GM12875 (cell line): ENCODE measurements at regions not wholly inside any gene's neighbourhood (a gene's known extent, or its start where the extent isn't known, plus 50 kb on each side); places are given as distances from the start of the nearest gene placed in this dataset.

Source experiments
- H3K4me3 ChIP-seq: one replicate; pipeline ENCODE4 v1.5.1; 2011; ENCODE audit warnings: low read depth, low read length, control low read depth
- TF ChIP-seq, protein P1 (sequence below): IDR thresholded peaks from 2 replicates; pipeline ENCODE4 v1.5.1; 2011; ENCODE audit warnings: low read depth, mild to moderate bottlenecking, control low read depth, inconsistent platforms, low read length, moderate library complexity, borderline replicate concordance; ENCODE audit not compliant: insufficient read depth

DNA sequence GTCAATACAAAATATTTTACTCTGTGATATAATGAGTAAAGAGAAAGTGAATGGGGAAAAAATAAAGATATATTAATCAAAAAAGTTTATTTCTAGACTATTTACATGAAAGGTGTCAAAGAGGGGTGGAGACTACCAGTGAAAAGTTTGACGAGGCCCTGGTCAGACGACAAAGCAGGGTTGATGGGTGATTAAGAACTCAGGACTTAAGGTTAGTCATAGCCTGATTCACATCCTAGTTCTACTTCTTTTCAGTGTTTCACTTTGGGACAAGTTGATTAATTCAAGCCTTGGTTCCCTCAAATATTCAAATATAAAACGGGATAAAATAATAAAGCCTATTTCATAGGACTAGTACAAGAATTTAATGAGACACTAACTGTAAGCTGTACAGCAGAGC lies 178.2 kb upstream of the HS3ST5 start:
- H3K4me3 ChIP-seq: no peak overlapping the region
- TF ChIP-seq, protein P1, sequence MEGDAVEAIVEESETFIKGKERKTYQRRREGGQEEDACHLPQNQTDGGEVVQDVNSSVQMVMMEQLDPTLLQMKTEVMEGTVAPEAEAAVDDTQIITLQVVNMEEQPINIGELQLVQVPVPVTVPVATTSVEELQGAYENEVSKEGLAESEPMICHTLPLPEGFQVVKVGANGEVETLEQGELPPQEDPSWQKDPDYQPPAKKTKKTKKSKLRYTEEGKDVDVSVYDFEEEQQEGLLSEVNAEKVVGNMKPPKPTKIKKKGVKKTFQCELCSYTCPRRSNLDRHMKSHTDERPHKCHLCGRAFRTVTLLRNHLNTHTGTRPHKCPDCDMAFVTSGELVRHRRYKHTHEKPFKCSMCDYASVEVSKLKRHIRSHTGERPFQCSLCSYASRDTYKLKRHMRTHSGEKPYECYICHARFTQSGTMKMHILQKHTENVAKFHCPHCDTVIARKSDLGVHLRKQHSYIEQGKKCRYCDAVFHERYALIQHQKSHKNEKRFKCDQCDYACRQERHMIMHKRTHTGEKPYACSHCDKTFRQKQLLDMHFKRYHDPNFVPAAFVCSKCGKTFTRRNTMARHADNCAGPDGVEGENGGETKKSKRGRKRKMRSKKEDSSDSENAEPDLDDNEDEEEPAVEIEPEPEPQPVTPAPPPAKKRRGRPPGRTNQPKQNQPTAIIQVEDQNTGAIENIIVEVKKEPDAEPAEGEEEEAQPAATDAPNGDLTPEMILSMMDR: no peak

DNA sequence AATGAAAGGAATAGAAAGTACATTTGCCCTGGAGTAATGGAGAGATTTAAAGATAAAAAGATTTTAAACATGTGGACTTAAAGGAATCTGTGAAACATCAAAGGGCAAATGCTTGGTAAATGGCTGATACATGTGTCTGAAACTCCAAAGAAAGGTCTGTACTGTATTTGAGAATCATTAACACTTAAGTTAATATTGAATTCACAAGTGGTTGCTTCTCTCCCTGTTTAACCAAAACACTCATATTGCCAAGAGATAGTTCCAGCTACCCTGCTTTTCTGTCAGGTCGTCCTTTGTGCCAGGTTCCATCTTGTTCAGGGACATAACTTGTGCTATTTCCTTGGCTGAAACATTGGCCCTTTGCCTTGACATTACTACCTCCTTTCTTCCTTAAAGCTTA lies 171.3 kb upstream of the HS3ST5 start:
- no peak overlapping the region for H3K4me3 ChIP-seq

DNA sequence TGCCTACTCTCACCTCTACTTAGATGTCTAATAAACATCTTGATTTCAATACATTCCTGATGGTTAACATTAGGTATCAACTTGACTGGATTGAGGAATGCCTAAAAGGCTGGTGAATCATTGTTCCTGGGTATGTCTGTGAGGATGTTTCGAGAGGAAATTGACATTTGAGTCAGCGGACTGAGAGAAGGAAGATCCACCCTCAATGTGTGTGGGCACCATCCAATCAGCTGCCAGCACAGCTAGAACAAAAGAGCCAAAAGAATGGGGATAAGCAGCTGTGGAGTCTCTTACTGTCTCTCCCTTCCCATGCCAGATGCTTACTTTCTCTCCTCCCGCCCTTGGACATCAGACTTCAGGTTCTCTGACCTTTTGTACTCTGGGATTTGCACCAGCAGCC lies 128.6 kb upstream of the HS3ST5 start:
- no peak overlapping the region for H3K4me3 ChIP-seq
- TF ChIP-seq, protein P1: no peak

More for the DNA sequence above, 171.3 kb upstream of the HS3ST5 start:
- TF ChIP-seq, protein P1: no peak

DNA sequence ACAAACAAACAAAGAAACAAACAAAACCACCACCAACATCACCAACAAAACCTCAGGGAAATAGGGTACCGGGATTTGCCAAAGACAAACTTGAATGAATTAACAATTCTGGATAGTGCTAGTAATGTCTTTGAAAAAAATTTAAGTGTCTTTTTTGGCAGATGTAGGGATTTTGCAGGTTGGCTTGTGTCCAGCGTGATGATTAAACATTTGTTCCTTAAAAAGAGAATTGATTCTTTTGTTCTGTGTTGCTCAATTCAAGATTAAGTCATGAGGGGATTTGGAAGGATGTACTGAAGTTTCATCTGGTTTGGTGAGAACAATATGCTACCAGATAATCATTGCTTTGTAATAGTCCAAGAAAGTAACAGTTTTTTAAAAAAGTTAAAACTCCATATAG lies 125.1 kb upstream of the HS3ST5 start:
- H3K4me3 ChIP-seq: no peak overlapping the region
- TF ChIP-seq, protein P1: no peak

DNA sequence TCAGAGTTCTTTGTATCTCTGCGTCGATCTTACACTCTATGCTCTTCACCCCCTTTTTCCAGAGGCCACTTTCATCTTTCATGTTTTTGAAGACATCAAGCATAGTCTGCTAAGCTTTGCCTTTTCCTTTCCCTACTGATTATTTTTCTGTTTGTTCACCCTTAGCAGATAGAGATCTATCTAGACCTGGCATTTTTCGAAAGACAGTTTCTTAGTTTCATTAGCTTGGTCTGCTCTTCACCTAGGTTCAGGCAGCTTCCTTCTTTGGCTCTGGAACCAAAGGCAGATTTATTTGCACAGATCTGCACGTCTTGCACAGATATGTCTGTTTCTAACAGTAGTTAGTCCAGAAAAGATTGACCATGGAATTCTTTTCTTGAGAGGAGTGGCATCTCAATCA lies 122.7 kb upstream of the HS3ST5 start:
- TF ChIP-seq, protein P1: no peak
- no peak overlapping the region for H3K4me3 ChIP-seq

DNA sequence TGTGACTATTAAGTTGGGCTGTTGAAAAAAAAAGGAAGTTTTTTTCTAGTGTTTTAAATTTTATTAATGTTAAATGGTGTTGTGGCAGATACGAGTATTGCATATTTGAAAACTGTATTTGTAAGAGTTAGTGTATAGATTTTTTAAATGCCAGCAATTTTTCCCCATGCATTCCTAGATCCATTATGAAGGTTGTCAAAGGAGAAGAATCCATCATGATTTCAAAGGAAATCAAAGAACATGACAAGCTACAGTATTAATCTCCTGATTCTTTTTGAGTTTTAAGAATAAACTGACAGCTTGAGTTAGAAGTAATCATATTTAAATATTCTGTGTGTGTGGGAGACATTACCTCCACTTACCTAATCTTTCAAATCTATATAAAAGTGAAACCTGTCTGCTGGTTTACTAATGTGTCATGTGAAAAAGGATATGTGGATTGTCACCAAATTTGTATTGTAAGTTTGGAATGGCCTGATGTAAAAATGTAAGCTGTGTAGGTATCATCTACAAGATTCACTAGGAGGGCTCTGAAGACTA lies 111.0 kb upstream of the HS3ST5 start:
- TF ChIP-seq, protein P1: no peak
- no peak overlapping the region for H3K4me3 ChIP-seq

DNA sequence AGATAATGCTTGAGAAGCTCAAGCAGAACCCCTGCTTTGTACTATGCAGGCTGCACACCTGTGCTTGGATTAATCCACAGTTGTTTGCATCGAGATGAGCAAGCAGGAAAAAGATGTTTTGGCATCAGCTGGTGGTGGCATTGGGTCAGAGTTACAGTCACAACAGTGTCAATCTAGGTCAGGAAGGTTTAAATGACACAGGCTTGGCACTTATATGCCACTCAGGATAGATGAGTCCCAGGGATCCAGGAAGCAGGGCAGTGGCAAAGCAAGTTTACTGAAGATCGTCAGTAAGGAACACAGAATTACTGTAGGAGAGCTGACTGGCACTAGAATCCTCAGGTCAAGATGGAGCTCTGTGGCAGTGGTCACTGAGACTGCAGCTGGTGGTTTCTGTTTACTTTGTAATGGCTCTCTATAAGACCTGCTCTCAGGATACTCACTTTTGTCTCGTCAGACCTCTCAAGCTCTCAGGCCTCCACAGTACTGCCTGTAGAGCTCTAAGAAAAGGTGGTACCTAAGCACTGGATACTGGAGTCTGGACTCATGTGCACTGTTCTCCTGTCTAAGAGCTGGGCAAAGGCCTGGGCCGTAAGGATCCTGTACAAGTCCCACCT lies 110.1 kb upstream of the HS3ST5 start:
- no peak overlapping the region for H3K4me3 ChIP-seq
- TF ChIP-seq, protein P1: no peak
